Stimulated activated CD4-positive, alpha-beta T cell treated with anti-CD3 and anti-CD28 coated beads, Interleukin-2, amount 100 ng/mL, for 24 hours (primary cell): ENCODE measurements at regions not wholly inside any gene's neighbourhood (a gene's known extent, or its start where the extent isn't known, plus 50 kb on each side); places are given as distances from the start of the nearest gene placed in this dataset.
A peak's percentile ranks its signal among the peaks of the same experiment; 100 is the strongest.

Source experiments
- DNase-seq, 2 donors: peaks; one replicate each; pipeline ENCODE4 v3.0.0-alpha.2; 2020

DNA sequence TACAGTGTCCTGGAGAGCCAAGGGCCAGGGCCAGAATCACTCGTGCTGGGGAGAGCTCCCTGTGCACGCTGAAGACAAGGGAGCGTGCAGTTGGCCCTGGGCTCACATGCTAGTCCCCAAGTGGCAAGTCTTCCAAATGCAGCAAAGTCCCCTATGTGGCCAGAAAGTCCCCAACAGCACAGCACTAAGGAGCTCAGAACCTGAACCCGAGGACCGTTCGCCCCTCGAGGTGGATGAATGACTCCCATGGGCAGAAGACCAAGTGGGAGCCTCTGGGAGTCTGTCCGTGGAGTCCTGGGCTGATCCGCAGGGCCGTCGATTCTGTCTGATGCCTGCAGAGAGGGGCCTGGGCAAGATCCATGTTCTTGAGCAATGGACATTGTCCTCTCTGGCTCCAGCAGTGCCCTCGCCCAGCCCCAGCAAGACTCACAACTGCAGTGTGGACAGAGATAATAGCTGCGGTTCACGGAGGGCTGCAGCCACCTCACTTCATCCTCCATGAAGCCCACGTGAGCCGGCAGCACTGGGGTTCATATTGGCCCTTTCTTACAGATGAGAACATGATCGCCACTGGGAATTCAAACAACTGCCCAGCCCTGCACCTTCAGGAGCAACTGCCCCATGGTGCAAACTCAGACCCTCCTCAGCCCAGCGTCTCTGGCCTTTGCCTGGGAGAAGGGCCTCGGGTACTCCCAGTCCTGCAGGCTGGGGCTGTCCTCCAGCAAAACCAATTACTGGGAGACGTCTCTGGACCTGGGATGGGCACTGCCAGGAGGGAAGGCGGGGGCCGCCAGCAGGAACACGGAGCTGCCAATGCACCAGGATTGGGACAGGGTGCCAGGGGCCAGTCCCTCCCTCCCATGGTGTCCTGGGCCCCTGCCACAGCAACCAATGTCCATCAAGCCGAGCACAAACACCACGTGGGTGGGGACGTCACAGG lies 243.7 kb downstream of the NPHP4 start:
- no peak for DNase-seq

DNA sequence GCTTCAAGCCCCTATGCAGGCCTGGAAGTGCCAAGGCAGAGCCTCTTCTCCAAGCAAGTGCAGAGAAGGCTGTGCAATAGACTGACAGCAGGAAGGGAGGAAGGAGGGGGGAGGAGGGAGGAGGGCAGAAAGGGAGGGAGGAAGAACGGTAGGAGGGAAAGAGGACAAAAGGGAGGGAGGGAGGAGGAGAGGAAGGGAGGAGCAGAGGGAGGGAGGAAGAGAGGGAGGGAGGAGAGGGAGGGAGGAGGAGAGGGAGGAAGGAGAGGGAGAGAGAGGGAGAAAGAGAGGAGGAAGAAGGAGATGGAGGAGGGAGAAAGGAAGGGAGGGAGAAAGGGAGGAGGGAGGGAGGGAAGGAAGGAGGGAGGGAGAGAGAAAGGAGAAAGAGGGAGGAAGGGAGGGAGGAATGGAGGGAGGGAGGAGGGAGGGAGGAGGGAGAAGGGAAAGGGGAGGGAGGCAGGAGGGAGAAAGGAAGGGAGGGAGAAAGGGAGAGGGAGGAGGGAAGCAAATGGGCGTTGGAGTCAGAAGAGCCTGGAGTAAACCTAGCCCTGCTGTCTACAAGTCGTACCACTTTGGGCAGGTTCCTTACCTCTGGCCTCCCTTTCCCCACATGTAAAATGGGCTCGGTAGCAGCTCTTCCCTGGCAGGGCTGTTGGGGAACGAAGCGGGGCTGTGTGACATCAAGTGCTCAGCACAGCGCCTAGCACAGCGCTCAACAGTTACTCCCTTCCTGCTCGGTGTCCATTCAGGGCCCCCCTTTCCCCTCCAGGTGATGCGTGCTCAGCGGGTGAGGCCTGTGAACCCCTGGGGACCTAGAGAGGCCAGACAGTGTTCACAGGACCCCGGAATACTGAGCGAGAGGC lies 244.6 kb downstream of the NPHP4 start:
- DNase-seq, result no peak

DNA sequence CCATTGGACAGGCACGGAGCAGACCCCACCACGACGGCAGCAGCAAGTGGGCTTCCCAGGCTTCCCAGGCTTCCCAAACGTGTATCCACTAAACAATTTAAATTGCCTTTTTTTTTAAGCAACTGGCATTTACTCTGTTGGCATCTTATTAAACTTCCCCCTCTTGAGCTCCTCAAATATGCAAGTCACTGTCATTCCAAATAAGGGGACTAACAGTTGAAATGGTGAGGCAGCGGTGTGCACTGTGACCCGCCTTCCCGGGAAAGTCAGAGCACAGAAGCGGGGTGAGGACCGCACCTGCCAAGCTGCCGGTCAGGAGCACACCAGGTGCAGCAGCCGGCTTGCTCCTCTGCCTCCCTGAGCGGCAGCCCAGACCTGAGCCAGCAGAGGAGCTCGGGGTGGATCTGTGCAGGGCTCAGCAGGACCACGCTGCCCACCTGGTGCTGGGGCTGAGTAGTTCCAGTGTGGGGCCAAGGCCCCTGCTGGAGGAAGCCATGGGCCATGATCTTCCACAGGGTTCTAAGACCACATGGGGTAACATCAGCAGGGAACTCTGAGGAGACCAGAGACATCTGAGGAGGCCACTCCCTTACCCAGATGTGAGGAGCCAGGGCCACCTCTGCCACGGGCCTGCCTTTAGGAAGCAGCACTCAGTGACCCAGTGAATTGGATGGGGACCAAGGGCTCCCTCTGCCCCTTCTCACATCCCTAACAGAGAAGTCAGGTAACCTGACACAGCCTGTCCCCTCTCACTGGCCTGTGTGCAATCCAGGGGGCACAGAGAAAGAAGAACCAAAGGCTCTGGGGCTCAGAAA lies 245.4 kb downstream of the NPHP4 start:
- DNase-seq, result no peak

DNA sequence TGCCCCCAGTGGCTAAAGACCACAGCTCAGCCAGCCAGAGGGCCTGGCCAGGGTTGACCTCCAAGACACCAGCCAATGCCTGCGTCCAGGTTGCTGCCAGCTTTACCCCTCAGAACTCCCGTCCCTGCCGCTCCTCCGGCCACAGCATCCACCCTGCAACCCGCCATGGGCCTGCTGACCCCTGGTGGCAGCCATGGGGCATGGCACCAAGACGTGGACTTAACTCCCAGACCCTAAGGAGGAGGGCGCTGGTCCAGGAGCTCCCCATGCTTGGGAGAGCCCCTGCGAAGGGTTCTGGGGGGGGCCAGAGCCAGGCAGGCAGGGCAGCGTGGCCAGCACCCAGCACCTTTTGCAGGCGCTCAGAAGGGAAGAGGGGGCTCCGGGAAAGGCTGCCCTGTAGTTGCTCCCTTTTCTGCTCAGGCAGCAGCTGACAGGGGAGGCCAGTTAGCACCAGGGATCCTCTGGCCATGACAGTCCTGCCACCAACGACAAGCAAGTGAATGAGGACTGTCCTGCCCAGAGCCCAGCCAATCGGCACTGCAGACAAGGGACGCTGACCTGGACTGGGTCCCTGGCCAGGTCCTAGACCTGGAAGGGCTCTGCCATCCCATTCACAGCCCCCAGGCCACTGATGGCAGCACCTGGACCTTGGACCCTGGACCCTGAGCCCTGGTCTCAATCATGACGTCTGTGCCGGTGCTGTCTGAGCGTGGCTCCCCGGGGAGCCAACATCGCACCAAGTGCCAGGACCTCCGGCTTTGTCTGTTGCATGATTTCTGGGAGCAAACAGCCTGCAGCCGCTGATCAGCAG lies 246.2 kb downstream of the NPHP4 start:
- DNase-seq, result peak; percentile 63 to 71

DNA sequence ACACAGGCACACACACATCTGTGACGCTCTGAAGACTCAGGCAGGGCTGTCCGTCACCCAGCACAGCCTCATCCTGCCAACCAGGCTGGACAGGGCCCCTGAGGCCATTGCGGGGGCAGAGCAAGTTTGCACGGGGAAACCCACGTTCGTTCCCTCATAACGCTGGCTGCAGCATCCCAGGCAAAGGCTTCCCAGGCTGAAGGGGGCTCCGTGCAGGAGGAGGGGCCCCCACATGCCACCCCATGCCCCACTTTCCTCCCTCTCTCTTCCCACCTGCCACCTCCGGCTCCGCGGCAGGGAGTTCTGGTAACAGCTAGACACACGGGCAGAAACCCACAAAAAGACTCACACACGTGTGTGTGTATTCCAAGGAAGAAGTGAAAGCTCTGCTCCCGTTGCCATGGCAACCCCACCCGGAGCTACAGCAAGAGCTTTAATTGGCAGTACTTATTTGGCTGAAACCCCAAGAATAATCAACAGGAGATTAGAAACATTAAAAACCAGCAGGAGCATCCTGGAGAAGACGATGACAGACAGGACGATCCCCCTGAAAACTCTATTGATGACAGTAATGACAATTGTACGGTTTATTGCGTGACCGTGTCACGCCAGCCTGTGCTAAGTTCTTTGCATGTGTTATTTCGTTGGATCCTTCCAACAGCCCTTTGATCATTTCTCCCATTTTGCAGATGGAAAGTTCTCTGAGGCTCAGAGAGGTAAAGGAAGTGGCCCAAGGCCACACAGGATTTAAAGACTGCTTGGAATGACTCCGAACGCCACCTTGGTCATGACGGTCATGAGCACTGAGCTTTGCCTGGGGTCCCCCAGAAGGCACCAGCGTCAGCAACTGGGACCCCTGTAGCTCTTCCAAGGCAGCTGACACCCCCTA lies 247.1 kb downstream of the NPHP4 start:
- no peak for DNase-seq

DNA sequence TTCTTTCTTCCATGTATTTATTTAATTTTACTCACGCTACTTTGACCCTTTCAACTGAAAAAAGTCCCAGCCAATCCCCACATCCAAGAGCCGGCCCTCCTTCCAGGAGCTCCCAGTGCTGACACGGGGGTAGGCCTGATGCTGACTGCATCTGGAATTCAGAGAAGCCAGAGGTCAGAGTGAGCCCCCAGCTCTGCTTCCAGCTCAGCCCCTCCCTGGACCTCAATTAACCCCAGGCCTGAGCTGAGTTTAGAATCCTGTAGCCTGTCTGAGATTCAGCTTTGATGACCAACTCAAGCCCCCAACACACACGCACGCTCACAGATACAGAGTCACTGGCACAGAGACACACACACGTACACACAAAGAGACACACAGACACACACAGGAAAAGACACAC lies 247.9 kb downstream of the NPHP4 start:
- no peak for DNase-seq

DNA sequence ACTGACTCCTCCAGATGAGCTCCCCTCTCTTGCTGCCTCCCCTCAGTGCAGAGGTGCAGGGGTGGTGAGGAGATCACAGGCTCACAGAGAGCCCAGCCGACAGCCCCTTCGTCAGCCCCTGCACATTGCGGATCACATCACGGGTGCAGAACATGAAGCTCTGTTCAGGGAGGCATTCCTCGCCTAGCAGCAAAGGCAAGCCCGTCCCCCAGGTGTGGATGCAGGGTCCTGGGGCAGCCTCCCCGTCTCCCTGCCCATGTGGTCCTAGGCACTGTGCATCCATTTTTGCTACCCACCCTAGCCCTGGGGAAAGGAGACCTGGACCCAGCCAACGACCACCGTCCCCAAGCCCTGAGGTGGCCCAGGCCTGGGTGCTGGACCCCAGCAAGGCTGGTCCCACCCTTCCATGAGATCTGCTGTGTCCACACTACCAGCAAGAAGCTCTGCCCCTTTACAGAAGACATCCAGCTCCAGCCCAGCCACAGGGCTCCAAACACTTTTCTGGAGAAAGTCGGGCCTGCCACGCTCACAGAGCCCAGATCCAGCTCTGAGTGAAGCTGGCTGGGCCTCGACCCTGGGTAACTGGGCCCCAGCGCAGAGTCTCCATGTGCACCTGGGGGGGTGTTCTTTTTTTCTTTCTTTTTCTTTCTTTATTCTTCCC lies 248.7 kb downstream of the NPHP4 start:
- no peak for DNase-seq

DNA sequence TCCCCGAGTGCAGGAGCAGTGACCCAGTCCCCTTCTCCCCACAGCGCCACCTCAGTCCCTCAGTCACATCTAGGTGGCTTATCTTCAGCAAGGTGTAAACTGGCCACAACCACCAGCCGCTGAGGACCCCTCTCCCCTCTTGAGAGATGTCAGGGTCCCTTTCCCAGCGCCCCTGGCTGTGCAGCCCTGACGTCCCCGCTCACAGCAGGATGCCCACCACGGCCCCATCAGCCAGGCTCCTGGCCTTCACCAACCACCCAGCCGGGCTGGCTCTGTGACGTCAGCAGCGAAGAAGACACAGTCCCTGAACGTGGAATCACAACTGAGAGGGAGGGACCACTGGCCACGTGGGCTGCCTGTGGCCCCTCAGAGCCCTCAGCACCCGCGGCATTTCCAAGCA lies 249.4 kb downstream of the NPHP4 start:
- no peak for DNase-seq

DNA sequence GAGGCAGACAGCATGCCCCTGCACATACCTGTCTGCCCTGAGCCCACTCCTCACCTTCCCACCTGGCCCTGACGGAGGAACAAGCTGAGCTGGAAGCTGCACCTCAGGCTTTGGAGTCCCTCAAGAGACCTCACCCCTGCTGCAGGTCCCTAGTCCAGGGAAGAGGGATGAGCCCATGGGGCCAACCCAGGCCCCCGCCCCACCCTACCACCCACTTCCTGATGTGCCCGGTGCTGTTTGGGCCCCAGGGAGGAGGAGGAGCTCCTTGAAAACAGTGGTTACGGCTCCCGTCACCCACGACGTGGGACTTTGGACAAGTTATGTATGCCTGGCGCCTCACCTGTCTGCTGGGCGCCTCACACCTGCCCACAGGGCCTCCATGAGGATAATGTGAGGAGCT lies 250.2 kb downstream of the NPHP4 start:
- DNase-seq, result no peak

DNA sequence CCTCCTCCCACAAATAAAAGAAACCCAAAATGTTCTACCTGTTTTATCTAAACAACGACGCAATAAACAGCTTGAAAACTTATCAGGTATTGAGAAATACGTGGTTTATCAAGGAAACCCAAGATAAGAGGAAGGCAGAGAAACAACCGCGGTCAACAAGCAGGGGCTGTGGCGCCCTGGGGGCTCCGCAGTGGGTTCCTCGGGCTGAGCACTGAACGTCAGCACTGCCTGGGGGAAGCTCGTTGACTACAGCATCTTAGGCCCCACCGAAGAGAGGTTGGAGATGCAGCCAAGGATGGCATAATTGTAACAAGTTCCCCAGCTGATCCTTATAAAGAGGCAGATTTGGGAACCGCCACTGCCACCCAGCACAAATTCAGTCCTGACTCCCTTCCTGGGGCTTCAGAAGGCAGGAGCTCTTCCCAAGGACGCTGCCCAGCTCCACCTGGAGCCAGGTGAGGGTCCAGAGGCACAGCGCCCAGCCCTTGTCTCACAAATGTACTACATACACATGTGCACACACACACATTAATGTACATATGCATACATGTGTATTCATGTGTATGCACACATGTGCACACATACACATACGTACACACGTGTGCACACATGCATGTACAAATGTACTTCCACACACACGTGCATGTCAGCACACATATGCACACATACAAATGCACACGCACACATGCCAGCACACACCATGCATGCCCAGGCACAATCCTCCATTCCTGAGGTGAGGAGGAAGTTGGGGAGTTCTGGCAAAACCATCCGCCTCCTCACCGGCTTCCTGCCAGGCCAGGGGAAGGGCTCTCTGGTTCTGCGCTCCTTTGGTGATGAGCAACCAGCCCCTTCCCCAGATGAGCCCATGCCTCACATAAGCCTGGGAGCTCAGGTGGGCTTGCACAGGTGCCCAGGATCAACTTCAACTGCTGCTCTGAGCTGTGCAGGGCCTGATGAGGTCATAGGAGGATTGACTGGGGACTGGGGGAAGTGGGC lies 251.1 kb downstream of the NPHP4 start:
- DNase-seq, result no peak

DNA sequence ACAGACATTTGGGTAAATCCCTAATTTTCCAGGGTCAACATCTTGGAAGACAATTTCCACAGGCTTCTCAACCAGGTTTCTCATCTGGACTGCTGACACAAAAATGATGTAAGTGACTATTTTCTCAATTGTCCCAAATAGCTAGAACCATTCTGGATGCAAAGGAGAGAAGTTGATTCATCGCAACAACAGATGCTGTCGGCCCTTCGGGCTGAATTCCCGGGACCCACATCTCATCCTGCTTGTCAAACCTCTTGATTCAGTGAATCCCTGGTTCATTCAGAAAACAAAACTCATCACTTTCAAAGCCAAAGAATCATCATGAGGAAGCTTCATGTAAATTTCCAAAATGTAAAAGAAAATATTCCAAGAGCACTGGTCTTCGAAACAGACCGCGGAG lies 251.8 kb downstream of the NPHP4 start:
- no peak for DNase-seq

DNA sequence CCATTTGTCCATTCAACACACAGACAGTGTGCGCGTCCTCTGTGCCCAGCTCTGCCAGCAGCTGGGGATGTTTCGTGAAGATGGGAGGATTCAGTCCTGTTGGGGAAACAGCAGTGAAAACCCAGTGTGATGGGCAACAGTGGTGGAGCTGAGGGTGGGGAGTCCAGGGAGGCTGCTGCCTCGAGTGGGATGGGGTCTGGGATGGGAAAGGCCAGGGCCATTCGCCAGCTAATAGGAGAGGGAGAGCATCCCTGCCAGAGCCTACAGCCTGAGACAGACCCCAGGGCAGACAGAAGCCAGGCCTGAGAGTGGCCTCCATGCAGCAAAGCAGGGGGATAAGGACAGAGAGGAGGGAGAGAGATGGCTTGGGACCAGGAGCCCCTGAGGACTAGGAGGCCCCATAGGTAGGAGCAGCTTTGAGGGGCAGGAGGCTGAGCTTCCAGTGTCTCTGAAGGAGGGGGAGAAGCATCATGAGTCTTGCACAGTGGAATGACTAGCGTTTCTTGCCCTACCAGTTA lies 252.6 kb downstream of the NPHP4 start:
- no peak for DNase-seq

DNA sequence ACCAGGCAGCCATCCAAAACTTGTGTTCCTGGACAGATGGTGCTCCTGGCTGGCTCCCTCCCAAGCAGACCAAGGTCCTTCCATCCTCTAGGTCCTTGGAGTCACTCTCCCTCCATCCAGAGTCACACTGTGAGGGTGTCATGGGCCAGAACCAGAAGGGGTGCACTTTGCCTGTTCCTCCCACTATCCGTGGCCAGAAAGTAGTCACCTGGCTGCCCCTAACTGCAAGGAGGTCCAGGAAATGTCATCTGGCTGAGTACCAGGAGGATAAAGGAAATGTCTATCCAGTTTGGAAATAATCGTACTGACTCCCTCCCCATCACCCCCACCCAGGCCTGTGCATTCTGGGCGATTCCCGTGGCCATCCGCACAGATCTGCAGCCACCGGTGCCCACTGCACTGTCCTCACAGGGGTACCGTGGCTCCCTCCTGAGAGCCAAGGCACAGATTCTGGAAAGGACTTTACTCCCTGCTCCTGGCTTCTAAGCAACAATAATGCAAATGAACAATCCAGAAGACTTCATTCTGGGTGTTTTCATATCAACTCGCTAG lies 253.2 kb downstream of the NPHP4 start:
- no peak for DNase-seq

DNA sequence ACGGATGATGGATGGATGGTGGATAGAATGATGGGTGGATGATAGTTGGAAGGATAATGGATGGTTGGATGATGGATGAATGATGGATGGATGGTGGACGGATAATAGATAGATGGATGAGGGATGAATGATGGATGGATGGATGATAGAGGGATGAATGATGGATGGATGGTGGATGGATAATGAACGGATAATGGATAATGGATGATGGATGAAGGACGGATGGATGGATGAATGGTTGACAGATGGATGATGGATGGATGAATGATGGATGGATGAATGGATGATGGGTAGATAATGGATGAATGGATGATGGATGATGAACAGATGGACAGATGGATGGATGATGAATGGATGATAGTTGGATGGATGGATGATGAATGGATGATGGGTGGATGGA lies 255.1 kb downstream of the NPHP4 start:
- no peak for DNase-seq

DNA sequence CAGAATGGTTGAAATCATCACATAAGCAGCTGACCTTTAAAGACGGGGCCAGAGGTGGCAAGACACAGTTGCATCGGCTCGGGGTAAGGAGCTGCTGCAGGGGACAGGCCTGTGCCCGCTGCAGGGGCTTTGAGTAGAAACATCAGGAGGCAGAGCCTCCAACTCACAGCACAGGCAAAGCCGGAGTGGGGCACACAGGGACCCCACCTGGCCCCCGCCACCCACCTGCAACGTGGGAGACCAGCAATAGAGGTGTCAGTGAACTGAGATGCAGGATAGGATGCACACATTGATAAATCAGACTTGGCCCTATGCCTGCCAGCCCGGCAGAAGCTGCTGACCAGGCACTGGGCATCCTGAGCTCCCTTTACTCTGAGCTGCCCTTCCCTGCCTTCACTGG lies 257.2 kb downstream of the NPHP4 start:
- DNase-seq, result no peak

DNA sequence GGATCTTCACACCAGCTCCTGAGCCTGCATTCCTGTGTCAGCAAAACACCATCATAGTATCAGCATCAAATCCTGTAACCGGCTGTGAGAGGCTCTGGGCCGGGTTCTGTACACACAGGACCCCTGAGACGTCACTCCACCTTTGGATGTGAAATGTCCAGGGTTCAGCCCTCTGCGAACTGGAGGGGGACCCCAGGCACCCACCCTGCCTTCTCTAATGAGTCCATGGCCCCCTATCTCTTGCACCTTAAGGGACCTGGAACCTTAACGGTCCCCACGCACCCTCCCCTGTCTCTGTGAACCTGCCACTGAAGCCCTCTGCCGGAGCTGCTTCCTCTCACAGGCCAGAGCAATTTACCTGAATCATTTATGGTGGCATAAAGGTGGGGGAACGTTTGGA lies 257.8 kb downstream of the NPHP4 start:
- DNase-seq, result no peak

DNA sequence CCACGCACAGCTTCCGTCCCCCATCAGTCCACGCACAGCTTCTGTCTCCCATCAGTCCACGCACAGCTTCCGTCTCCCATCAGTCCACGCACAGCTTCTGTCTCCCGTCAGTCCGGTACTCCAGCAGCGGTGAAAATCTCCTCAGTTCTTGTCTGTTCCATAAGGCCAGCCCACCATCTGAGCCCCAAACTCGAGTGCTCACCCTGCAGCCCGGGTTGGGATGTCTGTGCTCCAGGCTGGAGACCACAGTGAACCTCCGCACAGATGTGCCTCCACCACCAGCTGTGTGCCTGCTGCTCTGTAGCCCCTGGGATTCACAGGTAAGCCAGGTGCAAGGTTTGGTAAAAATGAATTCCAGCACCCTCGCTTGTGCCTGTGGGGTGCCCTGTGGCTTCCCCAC lies 258.6 kb downstream of the NPHP4 start:
- DNase-seq, result no peak

DNA sequence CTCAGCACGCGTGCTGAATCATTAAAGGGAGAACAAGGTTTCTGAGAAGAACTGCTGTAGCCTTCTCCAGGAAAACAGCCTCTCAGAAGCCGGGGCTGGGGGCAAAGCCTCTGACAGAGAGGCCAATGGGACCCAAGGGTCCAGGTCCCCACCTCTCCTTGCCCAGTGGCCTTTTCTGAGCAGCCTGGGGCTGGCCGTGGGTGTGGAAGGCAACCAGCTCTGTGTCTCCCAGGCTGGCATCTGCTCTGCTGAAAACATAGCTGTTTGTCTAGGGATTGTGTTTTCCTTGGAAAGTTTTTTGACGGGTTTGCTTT lies 261.2 kb downstream of the NPHP4 start:
- DNase-seq, result no peak
